SH-SY5Y (cell line): ENCODE measurements at regions not wholly inside any gene's neighbourhood (a gene's known extent, or its start where the extent isn't known, plus 50 kb on each side); places are given as distances from the start of the nearest gene placed in this dataset.

Experiments
- GATA2 ChIP-seq: IDR thresholded peaks from 2 replicates; pipeline ENCODE4 v1.6.1; 2011; ENCODE audit warnings: mild to moderate bottlenecking, low read depth, low read length
- GATA3 ChIP-seq: IDR thresholded peaks from 2 replicates; pipeline ENCODE4 v1.6.1; 2011; ENCODE audit warnings: low read depth, mild to moderate bottlenecking, low read length, moderate library complexity

- TF ChIP-seq GATA2 (no peak), GATA3 (no peak)
These were observed 251.7 kb upstream of the B3GAT1 start for GRCh38 chr11:134663506-134664313.

- TF ChIP-seq GATA3: no peak
- no peak for TF ChIP-seq GATA2
These were observed 250.8 kb upstream of the B3GAT1 start for GRCh38 chr11:134662629-134663360.

- TF ChIP-seq GATA3 (no peak), GATA2 (no peak)
These were observed 249.6 kb upstream of the B3GAT1 start for GRCh38 chr11:134661660-134662059.

GRCh38 chr11:134660416-134660815, 248.4 kb upstream of the B3GAT1 start:
- TF ChIP-seq GATA3 (no peak), GATA2 (no peak)

- TF ChIP-seq GATA2 (no peak), GATA3 (no peak)
These were observed 247.8 kb upstream of the B3GAT1 start for GRCh38 chr11:134659882-134660281.

- TF ChIP-seq GATA3 (no peak), GATA2 (no peak)
These were observed 246.6 kb upstream of the B3GAT1 start for GRCh38 chr11:134658481-134659225.

GRCh38 chr11:134657631-134658030, 245.6 kb upstream of the B3GAT1 start:
- TF ChIP-seq GATA3 (no peak), GATA2 (no peak)

GRCh38 chr11:134656861-134657540, 245.0 kb upstream of the B3GAT1 start:
- TF ChIP-seq GATA3 (no peak), GATA2 (no peak)

GRCh38 chr11:134655189-134655989, 243.3 kb upstream of the B3GAT1 start:
- TF ChIP-seq GATA3: no peak
- no peak for TF ChIP-seq GATA2

GRCh38 chr11:134654161-134654915, 242.3 kb upstream of the B3GAT1 start:
- no peak for TF ChIP-seq GATA2
- TF ChIP-seq GATA3: no peak

GRCh38 chr11:134652586-134653255, 240.7 kb upstream of the B3GAT1 start:
- TF ChIP-seq GATA2 (no peak), GATA3 (no peak)

- no peak for TF ChIP-seq GATA2
- TF ChIP-seq GATA3: no peak
These were observed 235.2 kb upstream of the B3GAT1 start for GRCh38 chr11:134647066-134647743.
